K562 (cell line): ENCODE measurements at regions not wholly inside any gene's neighbourhood (a gene's known extent, or its start where the extent isn't known, plus 50 kb on each side); places are given as distances from the start of the nearest gene placed in this dataset.

Experiments
- ATAC-seq: fragments of 200-7000 bp; cut with Tn5 transposase; 3 replicates; pipeline ENCODE4 v1.9.1; 2020; ENCODE audit warnings: moderate library complexity
- BruUV-seq: library from RNA; stranded (reverse); fragments of 400-500 nt; replicated peaks from 2 replicates; lab custom pipeline; 2021; lab: Mats Ljungman, UMichigan
- CTCF ChIA-PET: fragments of 300-600 bp; formaldehyde crosslinking; extraction: SDS; loops from one replicate; lab custom pipeline; 2021; ENCODE audit warnings: low intra/inter-chr PET ratio; lab: Yijun Ruan, JAX
- POLR2A ChIA-PET: fragments of 300-600, 350-650 bp; sonication (Branson Sonifier 250); formaldehyde crosslinking; extraction: SDS; loops from one replicate; lab custom pipeline; 2021; ENCODE audit warnings: antibody characterized with exemption, inconsistent platforms; lab: Yijun Ruan, JAX
- DNase-seq, 4 experiments: peaks; one replicate each; pipeline versions ENCODE4 v3.0.0 to v3.0.0-alpha.2; 2011 to 2018; ENCODE audit warnings: low spot score in 3 of 4, mixed read lengths in 3 of 4; ENCODE audit errors: extremely low read depth in 1 of 4
- FAIRE-seq: peaks from 2 replicates; lab custom pipeline; 2011; peaks lifted over from hg19 to GRCh38; lab: Jason Lieb, UNC
- H2AFZ ChIP-seq: 2 replicates; pipeline ENCODE4 v1.6.0; 2011; ENCODE audit warnings: low read depth, low read length, control low read depth, inconsistent platforms
- H3K27ac ChIP-seq: fragments of 200-600 bp; 3 replicates; pipeline ENCODE4 v1.8.0; 2011; ENCODE audit warnings: low read depth, mild to moderate bottlenecking, control low read depth, inconsistent platforms, low read length, moderate library complexity, mixed read lengths; ENCODE audit errors: extremely low read depth
- H3K27me3 ChIP-seq, 2 experiments: fragments of 300-600 bp in 1 of 2; 2 replicates in 1 of 2; 3 replicates in 1 of 2; pipeline versions ENCODE4 v1.6.0 to v1.8.0; 2011; ENCODE audit warnings: inconsistent platforms in 2 of 2, low read length in 2 of 2, mild to moderate bottlenecking in 1 of 2, mixed read lengths in 1 of 2, moderate library complexity in 1 of 2; ENCODE audit not compliant: control insufficient read depth in 2 of 2, insufficient read depth in 2 of 2
- H3K36me3 ChIP-seq: fragments of 300-600 bp; 3 replicates; pipeline ENCODE4 v1.8.0; 2011; ENCODE audit warnings: mild to moderate bottlenecking, low read length, inconsistent platforms; ENCODE audit not compliant: control insufficient read depth, insufficient read depth
- H3K4me1 ChIP-seq, 2 experiments: fragments of 200-600 bp in 1 of 2; replicated peaks in 1 of 2; 2 replicates in 1 of 2; 3 replicates in 1 of 2; pipeline versions ENCODE4 v1.5.1 to v1.8.0; 2011; ENCODE audit warnings: inconsistent platforms in 2 of 2, low read length in 2 of 2, mild to moderate bottlenecking in 1 of 2, mixed read lengths in 1 of 2, moderate library complexity in 1 of 2; ENCODE audit not compliant: control insufficient read depth in 2 of 2, insufficient read depth in 2 of 2
- H3K4me2 ChIP-seq: 2 replicates; pipeline ENCODE4 v1.6.1; 2011; ENCODE audit warnings: low read length, control low read depth, inconsistent platforms, mixed read lengths; ENCODE audit not compliant: insufficient read depth
- H3K4me3 ChIP-seq: fragments of 200-600 bp; sonication (generic), shearing (Covaris generic); 2 replicates; pipeline ENCODE4 v1.5.1; 2016; ENCODE audit warnings: control low read depth, inconsistent platforms
- H3K79me2 ChIP-seq: fragments of 200-600 bp; 3 replicates; pipeline ENCODE4 v1.8.0; 2011; ENCODE audit warnings: low read length, inconsistent platforms; ENCODE audit not compliant: control insufficient read depth, insufficient read depth
- H3K9ac ChIP-seq, 2 experiments: 2 replicates each; pipeline versions ENCODE4 v1.6.0 to v1.6.1; 2011; ENCODE audit warnings: low read depth in 2 of 2, low read length in 2 of 2, control low read depth in 1 of 2, inconsistent platforms in 1 of 2, mild to moderate bottlenecking in 1 of 2, mixed read lengths in 1 of 2; ENCODE audit not compliant: insufficient read depth in 1 of 2
- H3K9me1 ChIP-seq: one replicate; pipeline ENCODE4 v1.6.0; 2011; ENCODE audit warnings: inconsistent platforms, mild to moderate bottlenecking, low read length, moderate library complexity; ENCODE audit not compliant: control insufficient read depth, insufficient read depth
- H3K9me3 ChIP-seq: replicated peaks from 2 replicates; pipeline ENCODE4 v1.5.1; 2011; ENCODE audit warnings: low read depth, low read length, inconsistent platforms; ENCODE audit not compliant: control insufficient read depth, insufficient read depth
- H4K20me1 ChIP-seq: replicated peaks from 2 replicates; pipeline ENCODE4 v1.6.1; 2011; ENCODE audit warnings: low read length, inconsistent platforms, mixed read lengths; ENCODE audit not compliant: control insufficient read depth, insufficient read depth
- ATF2 ChIP-seq: sonication (generic); formaldehyde crosslinking; IDR thresholded peaks from 2 replicates; pipeline ENCODE4 v1.8.1; 2022; ENCODE audit warnings: missing genetic modification reagents
- BMI1 ChIP-seq: fragments of 150-350 bp; IDR thresholded peaks from 2 replicates; pipeline ENCODE4 v1.6.1; 2014; ENCODE audit warnings: low read length
- HES1 ChIP-seq: fragments of 450-650 bp; IDR thresholded peaks from 2 replicates; pipeline ENCODE4 v1.6.1; 2016; ENCODE audit warnings: low read depth, mild to moderate bottlenecking, moderate library complexity
- JUN ChIP-seq, 2 experiments: sonication (generic) in 1 of 2; formaldehyde crosslinking in 1 of 2; IDR thresholded peaks; 2 replicates each; pipeline versions ENCODE4 v1.6.1 to v1.8.0; 2012 to 2022; ENCODE audit warnings: borderline replicate concordance in 2 of 2, mild to moderate bottlenecking in 2 of 2, improper control_type of control experiment in 1 of 2, low read depth in 1 of 2, low read length in 1 of 2, missing genetic modification reagents in 1 of 2
- MTA1 ChIP-seq: fragments of 450-650 bp; IDR thresholded peaks from 2 replicates; pipeline ENCODE4 v1.6.1; 2017; ENCODE audit warnings: borderline replicate concordance
- POLR2AphosphoS5 ChIP-seq: IDR thresholded peaks from 2 replicates; pipeline ENCODE4 v1.6.1; 2011; ENCODE audit warnings: mild to moderate bottlenecking, low read depth, low read length, moderate library complexity; ENCODE audit not compliant: control insufficient read depth, insufficient read depth
- POLR2B ChIP-seq: fragments of 450-650 bp; IDR thresholded peaks from 2 replicates; pipeline ENCODE4 v1.6.1; 2018; ENCODE audit warnings: low read depth; ENCODE audit not compliant: partially characterized antibody
- RBM25 ChIP-seq: fragments of 200-400 bp; formaldehyde crosslinking; IDR thresholded peaks from 2 replicates; pipeline ENCODE4 v1.6.1; 2018; ENCODE audit warnings: low read length, low read depth, moderate library complexity; ENCODE audit not compliant: severe bottlenecking
- RFX7 ChIP-seq: fragments of 250-450 bp; sonication (Bioruptor Pico); IDR thresholded peaks from 2 replicates; pipeline ENCODE4 v1.5.1; 2021; ENCODE audit warnings: mild to moderate bottlenecking
- SMC3 ChIP-seq: conservative IDR thresholded peaks from 2 replicates; pipeline ENCODE4 v1.6.1; 2011; ENCODE audit warnings: low read depth, low read length, improper control_type of control experiment; ENCODE audit not compliant: insufficient read depth
- SOX6 ChIP-seq: fragments of 450-650 bp; IDR thresholded peaks from 2 replicates; pipeline ENCODE4 v1.6.1; 2014; ENCODE audit warnings: mild to moderate bottlenecking
- TEAD2 ChIP-seq: fragments of 450-650 bp; IDR thresholded peaks from 2 replicates; pipeline ENCODE4 v1.6.1; 2016; ENCODE audit warnings: missing genetic modification characterization, control low read depth, missing compliant biosample characterization
- ZNF311 ChIP-seq: fragments of 250-450 bp; sonication (Bioruptor Pico); IDR thresholded peaks from 2 replicates; pipeline ENCODE4 v1.4.0; 2020; ENCODE audit warnings: mild to moderate bottlenecking, moderate library complexity
- ZNF347 ChIP-seq: fragments of 450-650 bp; formaldehyde crosslinking; IDR thresholded peaks from 2 replicates; pipeline ENCODE4 v1.4.0; 2020; ENCODE audit warnings: low read depth, mild to moderate bottlenecking, moderate library complexity
- WGBS: fragments of 100-300 bp; shearing (Covaris generic); methylation state at CpG from one replicate; pipeline ENCODE4 v1.1.6; 2016; ENCODE audit warnings: low coverage, mixed read lengths; ENCODE audit not compliant: insufficient coverage; ENCODE audit errors: missing lambda C conversion rate; 5-methylcytosine and 5-hydroxymethylcytosine counted together
- in situ Hi-C: fragments of 300-500 bp; cut with MboI; formaldehyde crosslinking; loops from 4 replicates; pipeline ENCODE4 v1.15.0; 2018; ENCODE audit warnings: inconsistent platforms, mixed read lengths
- intact Hi-C: fragments of 100-400 bp; cut with micrococcal nuclease; formaldehyde crosslinking; loops from 2 replicates; pipeline ENCODE4 v1.14.2; 2022

DNA sequence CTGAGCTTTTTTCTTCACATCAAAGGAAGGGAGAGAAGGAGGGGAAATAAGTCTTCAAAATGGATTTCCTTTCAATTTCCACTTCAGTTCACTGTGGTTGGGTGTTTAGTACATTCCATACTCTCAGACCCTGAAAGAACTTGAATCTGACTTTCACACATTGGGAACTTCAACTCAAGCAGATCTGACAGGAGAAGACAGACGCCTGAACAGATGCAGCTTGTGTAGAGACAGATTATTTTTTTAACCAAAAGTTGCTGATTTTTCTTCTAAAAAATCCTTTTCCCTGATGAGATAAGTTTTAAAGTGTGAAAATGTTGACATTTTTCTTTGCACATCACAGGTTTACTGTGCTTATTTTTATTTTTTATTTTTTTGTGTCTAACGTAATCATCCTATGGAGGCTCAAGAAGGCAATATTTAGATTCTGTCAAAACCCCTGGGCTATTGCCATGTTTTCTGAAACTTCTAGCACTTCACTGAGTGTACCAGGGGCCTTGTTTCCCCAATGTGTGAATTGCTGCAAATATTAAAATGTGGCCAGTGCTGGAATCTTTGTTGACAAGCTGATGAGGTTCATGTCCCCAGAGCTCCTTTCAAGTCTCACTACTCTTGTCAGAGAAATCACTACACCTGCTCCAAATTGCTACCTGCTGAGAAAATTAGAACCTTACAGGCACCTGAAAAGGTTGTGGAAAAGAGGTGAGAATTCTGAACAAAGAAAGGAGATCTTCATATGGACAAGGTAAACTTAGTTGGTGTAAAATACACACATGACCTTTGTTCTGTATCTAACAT, 214.8 kb upstream of the BTBD3 start:
- Histone ChIP-seq H3K27ac (no peak overlapping the region), H3K36me3 (no peaks in the 10 kb centered on the region), H3K9me3 (no peaks in the 10 kb centered on the region), H3K79me2 (no peaks in the 10 kb centered on the region), H3K4me1 (no peaks in the 10 kb centered on the region), H3K9me1 (no peaks in the 10 kb centered on the region), H3K9ac (no peak overlapping the region), H3K27me3 (no peaks in the 10 kb centered on the region), H3K4me3 (no peak overlapping the region), H3K4me2 (no peak overlapping the region), H2AFZ (no peak overlapping the region), H4K20me1 (no peaks in the 10 kb centered on the region)
- FAIRE-seq (no peak), ATAC-seq (no peak), DNase-seq (no peak)
- intact Hi-C loops (no loop called here), in situ Hi-C loops (no loop called here)
- 0% methylated on average over 2 of the region's 2 CpGs for WGBS
- BruUV-seq = no TSS peak
- POLR2A ChIA-PET = no interaction called here
- TF ChIP-seq MTA1 (no peak), BMI1 (no peak), TEAD2 (tag) (no peak), SMC3 (no peak), SOX6 (no peak), POLR2B (no peak), HES1 (no peak), ZNF347 (CRISPR knock-in tag) (no peak), RFX7 (CRISPR knock-in tag) (no peak), ATF2 (CRISPR knock-in tag) (no peak), RBM25 (no peak), JUN (IDR thresholded peaks at IDR 0.05; ENCODE audit: borderline replicate concordance, low read depth, low read length) (no peak), JUN (CRISPR knock-in tag; IDR thresholded peaks at IDR 0.05; ENCODE audit: borderline replicate concordance) (no peak), POLR2AphosphoS5 (no peak), ZNF311 (CRISPR knock-in tag) (no peak)
- CTCF ChIA-PET = no interaction called here
